ENCODE measurements at regions not wholly inside any gene's neighbourhood (a gene's known extent, or its start where the extent isn't known, plus 50 kb on each side); places are given as distances from the start of the nearest gene placed in this dataset.

DNA sequence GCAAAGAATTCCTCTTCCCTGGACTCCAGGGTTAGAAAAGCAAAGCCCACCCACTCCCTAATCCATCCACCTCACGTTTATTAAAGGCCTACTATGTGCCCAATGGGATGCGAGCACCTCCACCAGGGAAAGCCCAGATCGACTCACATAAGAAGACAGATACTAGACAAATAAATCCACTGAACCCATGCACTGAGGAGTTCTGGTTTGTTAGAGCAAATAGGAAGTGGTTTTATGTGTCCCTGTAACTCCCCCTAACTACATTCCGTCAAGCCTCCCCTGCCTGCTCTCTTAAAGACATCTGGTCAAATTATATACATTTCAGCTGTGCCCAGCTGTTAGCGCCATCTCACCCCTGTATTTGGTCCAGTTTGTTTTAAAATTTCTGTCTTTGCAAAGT is 218.5 kb upstream of the RPL38 start:
- TF ChIP-seq, protein P1, sequence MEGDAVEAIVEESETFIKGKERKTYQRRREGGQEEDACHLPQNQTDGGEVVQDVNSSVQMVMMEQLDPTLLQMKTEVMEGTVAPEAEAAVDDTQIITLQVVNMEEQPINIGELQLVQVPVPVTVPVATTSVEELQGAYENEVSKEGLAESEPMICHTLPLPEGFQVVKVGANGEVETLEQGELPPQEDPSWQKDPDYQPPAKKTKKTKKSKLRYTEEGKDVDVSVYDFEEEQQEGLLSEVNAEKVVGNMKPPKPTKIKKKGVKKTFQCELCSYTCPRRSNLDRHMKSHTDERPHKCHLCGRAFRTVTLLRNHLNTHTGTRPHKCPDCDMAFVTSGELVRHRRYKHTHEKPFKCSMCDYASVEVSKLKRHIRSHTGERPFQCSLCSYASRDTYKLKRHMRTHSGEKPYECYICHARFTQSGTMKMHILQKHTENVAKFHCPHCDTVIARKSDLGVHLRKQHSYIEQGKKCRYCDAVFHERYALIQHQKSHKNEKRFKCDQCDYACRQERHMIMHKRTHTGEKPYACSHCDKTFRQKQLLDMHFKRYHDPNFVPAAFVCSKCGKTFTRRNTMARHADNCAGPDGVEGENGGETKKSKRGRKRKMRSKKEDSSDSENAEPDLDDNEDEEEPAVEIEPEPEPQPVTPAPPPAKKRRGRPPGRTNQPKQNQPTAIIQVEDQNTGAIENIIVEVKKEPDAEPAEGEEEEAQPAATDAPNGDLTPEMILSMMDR (IDR thresholded peaks at IDR 0.05; ENCODE audit: low read depth, low read length): no peak
- TF ChIP-seq EZH2phosphoT487 (IDR thresholded peaks at IDR 0.05; ENCODE audit: low read depth): no peak

All from OCI-LY3 (cell line).